ENCODE measurements at regions not wholly inside any gene's neighbourhood (a gene's known extent, or its start where the extent isn't known, plus 50 kb on each side); places are given as distances from the start of the nearest gene placed in this dataset.

DNA sequence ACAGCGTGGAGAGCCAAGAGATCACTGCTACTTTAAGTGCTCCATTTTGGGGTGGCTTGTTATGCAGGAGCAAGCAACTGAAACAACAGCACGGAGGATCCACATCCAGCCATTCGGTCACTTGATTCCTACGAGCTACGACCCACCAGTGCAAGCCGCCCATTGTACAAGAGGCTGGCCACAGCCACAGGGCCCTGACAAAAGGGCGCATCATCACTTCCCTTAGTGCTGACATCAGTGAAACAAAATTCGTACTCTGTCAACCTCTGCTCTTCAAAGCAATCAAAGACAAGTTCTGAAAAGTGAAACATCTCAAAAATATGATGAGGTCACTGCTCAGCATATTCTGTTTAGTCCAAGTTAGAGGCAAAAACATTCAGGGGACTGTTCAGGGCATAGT is 168.4 kb downstream of the GADD45G start:
- DNase-seq: no peak

DNA sequence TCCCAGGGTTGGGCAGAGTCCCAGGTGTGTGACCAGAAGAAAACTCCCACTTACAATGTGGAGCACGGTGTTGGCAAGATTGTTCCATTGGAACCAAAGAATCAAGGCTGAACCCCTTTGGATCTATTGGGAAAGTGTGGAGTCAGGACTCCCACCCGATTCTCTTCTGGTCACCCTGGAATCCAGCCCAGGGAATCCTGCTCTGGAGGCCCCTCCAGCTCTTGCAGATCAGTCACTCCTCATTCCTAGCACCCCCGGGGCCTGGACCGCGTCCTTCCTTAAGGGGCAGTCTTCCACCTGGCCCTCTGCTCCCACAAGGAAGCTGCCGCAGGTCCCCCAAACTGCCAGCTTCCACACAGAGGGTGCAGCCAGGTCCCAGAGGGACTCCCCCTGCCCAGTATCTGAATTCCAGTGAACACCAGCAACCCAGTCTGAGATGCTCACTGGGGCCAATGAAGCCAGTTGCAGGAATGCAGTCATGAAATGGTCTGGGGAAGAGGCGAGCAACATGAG is 170.1 kb downstream of the GADD45G start:
- no peak for DNase-seq

DNA sequence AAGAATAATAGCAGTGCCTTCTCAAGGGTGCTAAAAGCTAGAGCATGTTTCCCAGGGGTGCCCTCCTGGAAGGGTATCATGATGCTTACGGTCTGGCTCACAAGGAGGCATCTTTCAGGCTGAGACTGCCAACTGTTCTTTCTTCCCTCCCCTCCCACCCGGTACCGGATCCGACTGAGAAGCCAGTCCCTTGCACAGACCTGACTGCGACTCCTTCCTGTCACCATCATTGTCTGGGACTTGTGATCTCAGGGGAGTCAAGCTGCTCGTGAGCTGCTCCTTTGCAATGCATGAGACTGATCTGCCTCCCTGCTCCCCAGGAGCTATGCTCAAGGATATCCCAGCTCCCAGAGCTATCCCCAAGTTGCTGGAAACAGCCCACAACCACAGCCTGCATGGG is 170.8 kb downstream of the GADD45G start:
- DNase-seq: no peak

DNA sequence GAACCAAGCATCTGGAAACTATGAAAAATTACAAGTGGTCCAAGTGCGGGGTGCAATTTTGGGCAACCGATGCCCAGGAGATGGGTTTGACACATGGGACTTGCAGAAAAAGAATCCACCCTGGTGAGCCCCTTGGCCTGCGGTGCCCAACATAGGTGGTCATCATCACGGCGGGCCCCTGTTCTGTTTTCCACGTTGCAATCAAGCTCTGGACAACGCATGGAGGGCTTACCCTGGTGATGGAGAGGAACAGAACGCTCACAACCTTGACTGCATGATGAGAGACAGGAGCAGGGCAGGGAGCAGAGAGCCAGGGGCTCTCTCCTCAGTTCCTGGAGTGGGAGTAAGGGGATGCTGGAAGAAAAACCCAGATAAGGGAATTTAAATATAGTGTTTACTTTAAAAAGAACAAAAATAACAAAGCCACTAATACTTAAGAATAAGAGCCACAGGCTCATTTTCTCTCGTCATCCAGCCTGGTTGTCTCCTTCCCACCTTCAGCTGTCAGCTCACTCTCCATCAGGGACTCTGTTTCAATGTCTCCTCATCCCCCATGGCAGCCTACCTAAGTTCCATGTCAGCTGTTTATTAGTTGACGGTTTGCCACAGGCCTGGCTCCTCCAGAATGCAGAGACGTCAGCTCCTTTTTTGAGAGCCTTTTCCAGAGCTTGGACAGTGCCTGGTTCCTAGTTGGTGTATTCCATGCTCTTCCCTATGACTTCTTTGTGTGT is 172.1 kb downstream of the GADD45G start:
- no peak for DNase-seq

DNA sequence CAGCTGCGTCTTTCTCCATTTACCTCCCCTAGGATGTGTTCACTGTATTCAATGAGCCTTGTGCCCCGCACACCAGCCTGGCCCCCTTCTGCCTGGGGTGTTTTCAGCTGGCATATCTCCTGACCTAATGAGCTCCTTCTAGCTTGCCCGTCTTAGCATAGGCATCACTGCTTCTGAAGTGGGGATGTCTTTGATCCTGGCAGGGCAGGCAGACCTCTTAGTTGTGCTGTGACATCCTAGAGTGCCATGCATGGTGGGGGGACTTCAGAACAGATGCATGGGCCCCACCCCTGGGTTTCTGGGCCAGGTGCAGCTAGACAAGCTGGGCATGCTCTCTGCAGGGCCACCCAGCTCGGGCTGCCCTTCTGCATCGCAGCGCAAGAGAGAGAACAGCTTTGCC is 172.7 kb downstream of the GADD45G start:
- DNase-seq: no peak

DNA sequence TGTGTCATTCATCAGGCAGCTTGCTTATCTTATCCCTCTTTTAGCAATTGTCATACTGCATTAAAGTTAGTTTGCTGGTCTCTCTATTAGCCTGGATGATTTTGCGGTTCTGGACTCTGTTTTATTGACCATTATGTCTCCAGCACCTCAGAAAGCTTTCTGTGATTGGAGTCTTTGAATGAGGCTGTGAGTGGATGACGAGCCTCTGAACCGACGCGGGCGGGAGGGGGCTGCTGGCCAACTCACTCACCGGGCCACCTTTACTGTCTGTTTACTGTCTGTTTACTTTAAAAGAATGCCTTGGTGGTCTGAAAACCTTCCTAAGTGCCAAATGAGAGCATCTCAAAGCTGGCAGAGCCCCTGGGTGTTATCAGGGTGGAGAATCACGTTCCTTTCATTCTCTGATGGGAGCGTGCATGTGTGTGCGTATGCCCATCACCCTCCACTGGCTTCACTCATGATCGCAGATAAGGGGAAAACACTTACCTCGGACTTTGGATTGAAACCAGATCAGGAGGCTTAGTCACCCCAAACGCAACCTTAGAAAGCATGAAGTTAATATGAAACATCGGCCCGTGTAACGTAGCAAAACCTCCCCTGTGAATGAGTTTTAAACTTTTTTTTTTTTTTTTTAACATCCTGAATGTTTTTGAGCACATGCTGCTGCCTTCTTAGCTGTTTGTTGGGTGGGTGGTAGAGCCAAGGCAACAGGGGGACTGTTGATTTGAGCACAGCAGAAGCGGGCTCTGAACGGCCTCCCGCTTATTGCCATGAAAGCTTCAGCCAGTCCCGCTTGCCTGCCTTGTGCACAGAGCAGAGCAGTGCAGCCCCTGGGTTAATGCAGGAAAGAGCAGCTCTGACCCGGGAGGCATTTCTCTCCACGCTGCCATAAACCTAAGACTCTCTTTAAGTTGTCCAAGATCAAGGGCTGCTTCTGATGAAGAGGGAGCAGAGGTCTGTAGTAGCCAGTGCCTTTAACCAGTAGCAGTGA is 173.6 kb downstream of the GADD45G start:
- DNase-seq: no peak

DNA sequence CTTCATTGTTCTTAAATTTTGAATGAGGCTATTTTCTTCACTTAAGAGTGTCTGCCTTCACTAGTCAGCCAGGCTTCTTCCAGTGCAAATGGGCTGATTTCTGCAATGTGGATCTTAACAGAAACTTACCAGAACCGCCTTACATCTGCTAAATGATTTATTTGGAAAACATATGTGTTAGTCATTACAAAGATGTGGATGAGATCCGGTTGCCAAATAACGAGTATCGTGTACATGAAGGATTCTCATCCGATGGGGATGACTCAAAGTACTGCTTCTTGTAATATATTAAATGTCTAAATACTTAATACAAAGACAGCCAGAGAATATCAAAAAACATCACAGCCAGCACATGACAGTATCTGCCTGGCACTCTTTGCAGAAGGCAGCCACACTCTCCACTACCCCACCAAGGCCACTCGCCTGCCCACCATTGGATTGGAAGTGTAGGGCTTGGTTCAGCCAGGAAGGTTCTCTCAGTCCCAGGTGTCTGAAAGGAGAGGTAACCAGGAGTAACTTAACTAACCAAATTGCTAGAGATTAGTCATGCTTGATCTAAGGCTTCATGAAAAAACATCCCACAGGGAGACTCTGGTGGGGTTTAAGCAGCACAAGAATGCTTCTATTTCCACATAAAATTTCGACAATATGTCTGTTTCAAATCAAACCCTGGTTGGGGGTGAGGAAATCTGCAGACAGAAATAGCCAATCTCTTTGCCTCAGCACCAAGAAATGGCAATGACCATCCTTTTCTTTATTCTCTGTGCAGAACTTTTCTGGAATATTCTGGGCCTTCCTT is 174.8 kb downstream of the GADD45G start:
- DNase-seq: no peak

DNA sequence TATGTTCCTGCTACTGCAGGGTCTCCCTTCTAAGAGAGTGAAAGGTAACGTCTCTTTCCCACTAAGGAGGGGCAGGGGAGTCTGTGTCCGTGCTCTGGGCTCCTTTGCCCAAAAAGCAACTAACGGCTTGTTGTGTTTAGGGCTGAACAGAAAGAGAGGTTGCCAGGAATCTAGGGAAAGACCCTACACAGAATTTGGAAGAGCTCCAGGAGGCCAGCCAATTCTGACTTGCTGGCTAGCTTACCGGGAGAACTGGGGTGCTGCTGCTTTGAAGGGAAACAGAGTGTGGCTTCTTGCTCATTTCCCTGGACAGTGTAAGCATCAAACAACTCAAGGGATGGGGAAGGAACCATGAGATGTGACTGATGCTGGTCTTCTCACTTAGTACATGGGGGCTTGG is 176.1 kb downstream of the GADD45G start:
- DNase-seq: no peak

DNA sequence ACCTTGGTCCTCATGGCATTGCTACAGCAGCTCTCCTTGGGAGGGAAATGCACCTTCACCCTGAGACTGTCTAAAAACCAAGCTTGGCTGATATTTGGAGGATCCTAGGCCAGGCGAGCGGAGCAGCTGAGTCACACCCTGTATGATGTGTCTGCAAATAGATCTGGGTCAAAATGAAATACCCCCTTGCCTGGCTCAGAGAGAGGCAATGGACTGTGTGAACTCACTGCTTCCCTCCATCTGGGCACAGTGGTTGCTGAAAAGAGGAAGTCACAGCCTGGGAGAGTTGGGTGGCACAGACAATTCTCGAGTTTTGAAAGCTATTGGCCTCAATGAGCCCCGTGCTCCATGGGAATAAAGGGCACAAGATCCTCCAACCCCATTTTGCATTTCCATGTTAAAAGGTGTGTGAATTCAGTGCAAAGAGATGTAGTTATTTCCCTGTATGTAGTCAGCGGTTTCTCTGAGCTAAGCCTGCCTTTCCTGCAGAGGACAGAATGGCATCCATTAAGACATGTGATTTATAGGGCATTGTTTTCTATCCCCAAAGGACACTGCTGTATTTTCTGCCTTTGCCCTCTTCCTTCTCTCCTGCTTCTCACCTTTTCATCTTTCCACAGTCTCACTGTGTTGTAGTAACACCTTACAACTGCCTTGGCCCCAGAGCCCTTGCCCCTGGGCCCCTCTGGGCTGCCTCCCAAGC is 177.2 kb downstream of the GADD45G start:
- DNase-seq: no peak

DNA sequence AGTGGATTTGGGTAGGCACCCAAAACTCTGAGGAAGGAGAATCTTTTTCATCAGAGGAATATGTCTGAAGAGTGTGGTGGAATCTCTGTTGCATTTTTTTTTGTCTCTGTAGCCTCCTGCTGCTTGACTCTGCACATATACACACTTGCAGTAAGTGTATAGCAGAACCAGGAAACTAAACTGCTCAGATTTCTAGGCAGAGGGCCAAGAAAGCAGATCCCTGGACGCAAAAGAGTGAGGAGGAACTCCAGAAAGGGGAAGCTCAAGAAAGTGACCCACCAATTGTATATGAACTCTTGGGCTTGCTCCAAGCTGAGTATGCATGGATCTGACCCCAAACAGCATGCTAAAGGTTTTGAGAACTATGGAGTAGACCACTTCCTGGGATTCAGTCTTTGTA is 181.8 kb downstream of the GADD45G start:
- DNase-seq: no peak

DNA sequence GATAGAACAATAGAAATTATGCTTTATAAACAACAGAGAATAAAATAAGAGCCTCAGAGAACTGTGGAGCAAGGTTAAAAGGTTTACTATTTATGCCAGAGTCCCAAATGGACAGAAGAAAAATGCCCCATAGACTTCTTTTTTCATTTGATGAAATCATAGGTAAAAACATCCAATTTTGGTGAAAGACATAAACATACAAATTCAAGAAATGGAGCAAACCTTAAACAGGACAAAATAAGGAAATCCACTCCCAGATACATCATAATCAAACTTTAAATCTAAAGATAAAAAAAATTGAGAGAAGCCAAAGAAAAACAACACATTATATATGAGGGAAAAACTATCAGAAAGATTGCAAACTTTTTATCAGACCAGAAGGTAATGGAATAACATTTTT is 182.8 kb downstream of the GADD45G start:
- DNase-seq: no peak

DNA sequence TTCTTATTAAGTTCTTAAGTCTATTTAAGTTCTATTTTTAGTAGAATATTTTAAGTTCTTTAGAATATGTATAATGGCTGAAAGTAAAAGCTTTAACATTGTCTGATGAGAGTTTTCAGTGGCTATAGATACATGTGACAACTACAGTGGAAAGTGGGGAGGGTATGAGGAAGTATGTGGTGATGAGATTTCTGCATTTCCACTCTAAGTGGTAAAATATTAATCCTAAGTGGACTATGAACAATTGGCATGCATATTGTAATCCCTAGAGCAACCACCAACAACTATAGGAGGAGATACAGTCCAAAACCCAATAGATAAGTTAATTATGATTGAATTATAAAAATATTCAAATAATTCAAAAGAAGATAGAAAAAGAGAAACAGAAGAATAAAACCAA is 183.6 kb downstream of the GADD45G start:
- DNase-seq: no peak

DNA sequence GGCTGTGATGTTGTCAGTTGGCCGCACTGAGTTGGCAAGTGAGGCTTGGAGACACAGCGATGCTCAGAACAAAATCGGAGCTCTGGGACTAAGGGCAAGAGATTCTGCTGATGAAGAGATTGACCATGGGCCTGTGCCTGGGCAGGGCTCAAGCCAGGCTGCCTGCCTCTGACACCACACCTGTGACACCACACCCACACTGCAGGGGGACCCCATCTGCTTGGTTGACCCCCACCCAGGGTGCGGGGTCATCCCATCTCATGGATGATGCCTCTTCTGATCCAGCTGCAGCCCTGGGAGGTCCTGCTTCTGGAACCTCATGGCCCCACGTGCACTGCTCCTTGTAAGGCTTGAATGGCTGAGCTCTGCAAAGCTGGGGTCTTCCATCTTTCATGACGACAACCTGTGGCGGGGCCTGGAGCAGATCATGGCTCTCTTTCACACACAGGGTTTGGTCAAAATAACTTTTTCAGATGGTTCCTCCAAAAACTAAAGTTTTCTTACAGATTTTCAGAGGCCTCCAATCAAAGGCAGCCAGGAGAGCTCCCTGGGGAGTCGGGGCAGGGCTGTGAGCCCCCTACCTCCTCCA is 185.2 kb downstream of the GADD45G start:
- DNase-seq: no peak

DNA sequence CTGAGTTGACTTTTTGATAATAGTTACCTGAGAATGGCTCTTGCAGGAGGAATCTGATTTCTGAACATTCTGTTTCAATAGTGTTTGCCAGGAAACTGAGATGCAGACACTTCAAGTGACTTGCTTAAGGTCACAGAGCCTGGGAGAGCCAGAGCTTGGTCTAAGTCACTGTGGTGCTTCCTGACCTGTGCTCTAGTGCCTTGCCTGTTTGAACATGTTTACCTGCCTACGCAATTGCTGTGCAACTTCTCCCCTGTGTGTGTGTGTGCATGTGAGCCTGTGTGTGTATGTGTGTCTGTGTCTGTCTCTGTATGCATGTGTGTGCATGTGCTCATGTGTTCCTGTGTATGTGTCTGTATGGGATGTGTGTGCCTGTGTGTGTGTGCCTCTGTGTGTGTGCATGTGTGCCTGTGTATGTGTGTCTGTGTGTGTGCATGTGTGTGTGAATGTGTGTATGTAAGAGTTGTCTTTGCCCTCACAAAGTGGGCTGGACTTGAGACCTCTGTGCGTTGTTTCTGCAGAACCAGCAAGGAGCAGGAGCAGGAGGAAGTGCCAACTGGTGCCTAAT is 185.8 kb downstream of the GADD45G start:
- no peak for DNase-seq

DNA sequence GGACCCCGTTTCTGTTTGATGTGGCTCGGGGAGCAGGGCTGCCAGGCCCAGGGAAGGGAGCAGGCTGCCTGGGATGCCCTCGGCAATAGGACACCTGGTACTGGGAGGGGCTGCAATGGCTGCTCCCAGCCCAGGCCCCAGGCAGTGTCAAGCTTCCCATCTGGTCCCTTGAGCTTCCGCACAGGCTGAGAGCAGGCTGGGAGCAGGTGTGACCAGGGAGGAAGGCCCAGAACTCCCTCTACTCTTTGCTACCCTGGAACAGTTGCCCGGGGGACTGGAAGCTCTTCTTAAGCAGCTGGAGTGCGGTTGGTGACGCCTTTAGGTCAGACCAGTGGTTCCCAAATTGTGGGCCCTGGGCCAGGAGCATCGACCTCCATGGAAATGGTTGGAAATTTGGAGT is 186.9 kb downstream of the GADD45G start:
- DNase-seq: no peak

DNA sequence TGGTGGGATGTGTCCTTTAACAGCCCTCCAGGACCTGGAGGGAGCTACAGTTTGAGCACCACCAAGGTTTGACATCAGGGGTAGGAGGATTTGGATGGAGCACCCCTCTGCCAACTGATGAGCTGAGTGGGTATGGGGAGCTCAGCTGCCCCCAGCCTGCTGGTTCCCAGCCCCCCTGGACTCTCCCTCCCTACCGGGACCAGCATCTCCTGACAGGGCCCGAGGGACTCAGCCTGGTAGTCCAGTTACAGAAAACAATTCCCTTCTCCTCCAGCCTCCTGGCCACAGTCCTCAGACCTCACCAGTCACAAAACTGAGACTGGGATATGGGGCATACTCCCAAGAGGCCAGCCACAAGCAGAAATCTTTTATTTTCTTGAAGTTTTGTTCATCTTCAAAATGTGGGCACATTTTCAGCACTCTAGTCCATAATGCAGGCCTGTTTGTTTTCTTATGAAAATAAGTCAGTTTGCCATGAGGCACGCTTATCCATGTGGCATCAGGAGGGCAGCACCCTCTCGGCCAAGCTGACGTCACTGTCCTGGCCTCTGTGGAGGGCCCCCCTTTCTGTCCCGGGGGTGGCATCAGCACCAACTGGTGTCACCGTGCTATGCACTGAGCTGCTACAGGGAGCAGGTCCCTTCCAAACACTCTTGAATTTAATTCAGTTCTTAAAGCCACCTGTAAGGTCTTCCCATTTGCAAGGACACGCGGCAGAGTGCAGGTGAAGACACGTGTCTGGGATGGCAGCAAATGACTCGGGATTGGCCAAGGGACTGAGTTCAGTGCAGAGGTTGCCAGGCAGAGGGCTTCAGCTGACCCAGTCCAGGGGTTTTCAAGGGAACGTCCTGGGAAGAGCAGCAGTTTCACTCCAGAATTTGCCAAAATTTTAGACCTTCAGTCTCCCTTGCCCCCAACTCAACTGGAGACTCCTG is 187.6 kb downstream of the GADD45G start:
- DNase-seq: no peak

DNA sequence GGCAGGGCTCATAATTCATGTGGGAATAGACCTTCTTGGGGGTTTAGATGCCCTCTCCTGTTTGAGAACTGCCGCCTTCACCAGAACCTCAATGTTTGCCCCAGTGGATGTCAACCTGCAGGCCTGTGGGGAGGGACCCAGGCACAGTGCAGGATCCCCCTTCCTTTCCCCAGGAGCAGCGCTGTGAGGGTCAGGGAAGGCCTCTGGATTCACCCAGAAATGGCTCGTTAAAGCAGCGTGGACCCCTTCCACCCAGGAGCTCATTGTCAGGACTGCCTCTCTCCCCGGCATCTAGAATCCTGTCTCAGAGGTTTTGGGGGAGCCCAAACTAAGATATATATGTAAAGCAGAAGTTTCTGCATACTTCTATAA is 188.3 kb downstream of the GADD45G start:
- DNase-seq: no peak

DNA sequence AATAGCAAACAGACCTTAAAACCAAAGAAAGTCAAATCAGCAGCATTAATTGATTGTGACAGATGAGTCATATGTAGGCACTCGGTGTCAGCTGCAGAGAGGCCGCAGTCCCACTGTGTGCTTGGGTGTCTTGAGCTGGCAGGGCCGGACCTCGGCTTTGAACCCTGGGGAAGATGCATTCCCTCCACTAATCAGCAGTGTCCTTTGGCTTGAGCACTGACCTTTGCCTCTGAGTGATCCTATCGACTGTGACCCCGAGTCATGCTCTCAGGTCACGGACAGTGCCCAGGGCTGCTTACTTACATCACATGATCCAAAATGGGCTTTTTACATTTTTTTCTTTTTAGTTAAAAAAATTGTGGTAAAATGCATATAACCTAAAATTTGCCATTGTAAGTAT is 188.7 kb downstream of the GADD45G start:
- DNase-seq: no peak

DNA sequence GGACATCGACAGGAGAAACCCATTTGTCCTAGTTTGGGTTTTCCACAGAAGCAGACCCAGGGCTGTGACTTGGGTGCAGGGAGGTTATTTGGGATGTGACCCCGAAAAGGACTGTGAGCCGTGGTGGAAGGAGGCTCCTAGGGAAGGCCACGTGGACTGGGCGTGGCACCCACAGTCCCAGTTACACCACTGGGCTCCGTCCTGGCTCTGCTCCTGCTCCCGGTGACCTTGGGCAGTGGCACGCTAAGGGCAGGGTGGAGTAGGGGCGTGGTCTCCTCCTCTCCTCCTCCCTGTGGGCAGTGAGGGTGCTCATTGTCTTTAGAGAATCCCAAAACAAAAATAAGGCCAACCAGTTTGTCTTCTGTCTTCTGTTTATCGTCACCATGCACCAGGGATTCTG is 190.1 kb downstream of the GADD45G start:
- DNase-seq: no peak

DNA sequence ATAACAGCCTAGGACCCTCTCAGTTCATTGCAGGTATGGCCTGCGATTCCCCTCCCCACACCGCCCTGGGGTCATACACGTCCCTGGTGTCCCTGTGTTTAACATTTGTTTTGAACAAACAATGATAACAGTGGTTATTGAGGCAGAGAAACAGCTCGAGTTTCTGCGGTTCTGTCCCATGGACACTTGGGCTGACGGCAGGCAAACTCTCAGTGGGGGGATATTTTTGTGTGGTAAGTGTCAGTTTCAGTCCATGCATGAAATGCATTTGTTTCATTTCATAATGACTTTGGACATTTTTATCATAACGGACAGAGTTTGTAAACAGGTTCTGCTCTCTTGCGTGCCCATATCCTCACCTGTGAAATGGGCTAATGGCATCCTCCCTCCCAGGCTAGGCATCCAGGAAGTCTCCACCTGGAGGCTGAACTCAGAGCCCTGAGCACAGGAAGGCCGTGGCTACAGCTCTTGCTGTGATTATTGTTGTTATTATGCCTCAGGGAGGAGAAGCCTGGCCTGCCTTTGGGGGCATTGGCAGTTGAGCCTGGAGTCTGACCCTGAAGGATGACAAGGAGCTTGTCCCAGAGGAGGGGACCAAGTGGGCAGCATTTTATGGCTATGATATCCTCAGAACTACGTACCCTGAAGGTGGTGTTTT is 190.9 kb downstream of the GADD45G start:
- no peak for DNase-seq

Measured in T-helper 1 cell (primary cell).